A549 (cell line): ENCODE measurements at regions not wholly inside any gene's neighbourhood (a gene's known extent, or its start where the extent isn't known, plus 50 kb on each side); places are given as distances from the start of the nearest gene placed in this dataset.

Experiments
- ATAC-seq, 2 experiments: fragments of 200-7000 bp in 1 of 2; fragments of >200 bp in 1 of 2; cut with Nextera tagmentation in 1 of 2; cut with Tn5 transposase in 1 of 2; 3 replicates each; pipeline versions ENCODE4 v1.8.0 to v1.9.1; 2018 to 2020; ENCODE audit warnings: mild to moderate bottlenecking in 1 of 2, moderate library complexity in 1 of 2
- CTCF ChIA-PET: fragments of 300-600 bp; sonication (Branson Sonifier 250); formaldehyde crosslinking; extraction: SDS; loops from one replicate; lab custom pipeline; 2021; ENCODE audit warnings: antibody characterized with exemption, inconsistent platforms; lab: Yijun Ruan, JAX
- POLR2A ChIA-PET: fragments of 350-600 bp; formaldehyde crosslinking; extraction: SDS; loops from one replicate; lab custom pipeline; 2021; ENCODE audit warnings: antibody characterized with exemption, inconsistent platforms; lab: Yijun Ruan, JAX
- DNase-seq, 2 experiments: peaks; one replicate each; pipeline versions ENCODE4 v3.0.0 to v3.0.0-alpha.2; 2011 to 2016; ENCODE audit warnings: low read depth in 1 of 2, low spot score in 1 of 2
- FAIRE-seq: peaks from 2 replicates; lab custom pipeline; 2011; peaks lifted over from hg19 to GRCh38; lab: Jason Lieb, UNC
- H3K27ac ChIP-seq, 2 experiments: fragments of >200 bp; sonication (Bioruptor Twin); formaldehyde crosslinking; 3 replicates each; pipeline ENCODE4 v1.5.1; 2016 to 2017
- H3K4me1 ChIP-seq: fragments of >200 bp; sonication (Bioruptor Twin); formaldehyde crosslinking; 3 replicates; pipeline ENCODE4 v1.6.1; 2016
- H3K4me2 ChIP-seq: fragments of >200 bp; sonication (Bioruptor Twin); formaldehyde crosslinking; 3 replicates; pipeline ENCODE4 v1.6.1; 2016
- H3K4me3 ChIP-seq: fragments of >200 bp; sonication (Bioruptor Twin); formaldehyde crosslinking; 3 replicates; pipeline ENCODE4 v1.5.1; 2016
- H3K9me3 ChIP-seq: fragments of >200 bp; sonication (Bioruptor Twin); formaldehyde crosslinking; 3 replicates; pipeline ENCODE4 v1.6.1; 2016
- ATOH8 ChIP-seq: fragments of 250-450 bp; sonication (Bioruptor Pico); IDR thresholded peaks from 2 replicates; pipeline ENCODE4 v1.5.0; 2020; ENCODE audit warnings: low read depth, mild to moderate bottlenecking, moderate library complexity
- CEBPB ChIP-seq, 2 experiments: fragments of >200 bp in 1 of 2; sonication (Bioruptor Twin) in 1 of 2; formaldehyde crosslinking in 1 of 2; IDR thresholded peaks; 2 replicates each; pipeline ENCODE4 v1.6.1; 2012 to 2016
- CHD4 ChIP-seq: fragments of 200-600 bp; sonication (generic); IDR thresholded peaks from 2 replicates; pipeline ENCODE4 v1.6.1; 2016; ENCODE audit warnings: antibody characterized with exemption, mild to moderate bottlenecking, borderline replicate concordance
- E2F6 ChIP-seq: IDR thresholded peaks from 2 replicates; pipeline ENCODE4 v1.6.1; 2012; ENCODE audit warnings: low read depth, borderline replicate concordance
- EHMT2 ChIP-seq: fragments of 200-600 bp; sonication (generic); IDR thresholded peaks from 2 replicates; pipeline ENCODE4 v1.6.1; 2016; ENCODE audit warnings: antibody characterized with exemption, low read depth, mild to moderate bottlenecking, moderate library complexity
- ELK1 ChIP-seq: fragments of 150-350 bp; IDR thresholded peaks from 2 replicates; pipeline ENCODE4 v1.6.1; 2014; ENCODE audit warnings: low read depth, mild to moderate bottlenecking, low read length
- ESRRA ChIP-seq: fragments of 150-350 bp; IDR thresholded peaks from 2 replicates; pipeline ENCODE4 v1.6.1; 2014; ENCODE audit warnings: mild to moderate bottlenecking, low read length, borderline replicate concordance
- HOXA7 ChIP-seq: fragments of 250-450 bp; sonication (Bioruptor Pico); IDR thresholded peaks from 2 replicates; pipeline ENCODE4 v1.5.0; 2020; ENCODE audit warnings: mild to moderate bottlenecking, moderate library complexity
- HOXB13 ChIP-seq: fragments of 250-450 bp; sonication (Bioruptor Pico); IDR thresholded peaks from 2 replicates; pipeline ENCODE4 v1.5.0; 2020; ENCODE audit warnings: low read depth, mild to moderate bottlenecking, moderate library complexity
- MAFK ChIP-seq: fragments of 450-650 bp; IDR thresholded peaks from 2 replicates; pipeline ENCODE4 v1.6.1; 2014; ENCODE audit not compliant: partially characterized antibody
- POLR2AphosphoS2 ChIP-seq: conservative IDR thresholded peaks from 2 replicates; pipeline ENCODE4 v1.6.1; 2012; ENCODE audit warnings: low read length, improper control_type of control experiment, inconsistent platforms
- ZC3H11A ChIP-seq: fragments of 450-650 bp; IDR thresholded peaks from 2 replicates; pipeline ENCODE4 v1.6.1; 2014; ENCODE audit warnings: antibody characterized with exemption, mild to moderate bottlenecking
- WGBS: methylation state at CpG from one replicate; pipeline ENCODE4 v1.1.6; 2017; ENCODE audit errors: missing lambda C conversion rate; 5-methylcytosine and 5-hydroxymethylcytosine counted together
- TF ChIP-seq, protein P1 (sequence below): IDR thresholded peaks from 2 replicates; pipeline ENCODE4 v1.6.1; 2012

- CTCF ChIA-PET: no interaction called here
- no peak for ATAC-seq
- TF ChIP-seq POLR2AphosphoS2: no peak
- TF ChIP-seq, protein P1, sequence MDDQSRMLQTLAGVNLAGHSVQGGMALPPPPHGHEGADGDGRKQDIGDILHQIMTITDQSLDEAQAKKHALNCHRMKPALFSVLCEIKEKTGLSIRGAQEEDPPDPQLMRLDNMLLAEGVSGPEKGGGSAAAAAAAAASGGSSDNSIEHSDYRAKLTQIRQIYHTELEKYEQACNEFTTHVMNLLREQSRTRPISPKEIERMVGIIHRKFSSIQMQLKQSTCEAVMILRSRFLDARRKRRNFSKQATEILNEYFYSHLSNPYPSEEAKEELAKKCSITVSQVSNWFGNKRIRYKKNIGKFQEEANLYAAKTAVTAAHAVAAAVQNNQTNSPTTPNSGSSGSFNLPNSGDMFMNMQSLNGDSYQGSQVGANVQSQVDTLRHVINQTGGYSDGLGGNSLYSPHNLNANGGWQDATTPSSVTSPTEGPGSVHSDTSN: no peak
- TF ChIP-seq ESRRA: no peak
- WGBS: 78% methylated on average over 5 of the region's 5 CpGs
- FAIRE-seq: no peak
- DNase-seq: no peak
- Histone ChIP-seq H3K9me3 (no peaks in the 10 kb centered on the region), H3K4me1 (no peaks in the 10 kb centered on the region), H3K4me2 (no peak overlapping the region), H3K27ac (no peak overlapping the region), H3K4me3 (no peak overlapping the region)
- POLR2A ChIA-PET: no interaction called here
These were observed 215.1 kb upstream of the FGGY start for GRCh38 chr1:59081795-59082194.

- no peak for FAIRE-seq
- TF ChIP-seq MAFK: no peak
- Histone ChIP-seq H3K27ac (peak overlapping the region in 1 of 2 experiments; percentile 31; a peak in 1 of 6 replicates), H3K4me2 (no peak overlapping the region), H3K4me1 (no peaks in the 10 kb centered on the region), H3K9me3 (peaks cover 2% of the 10 kb centered on the region; the same call in 1 of the 3 replicates), H3K4me3 (no peak overlapping the region)
- POLR2A ChIA-PET: no interaction called here
- CTCF ChIA-PET: interaction anchor here (0.9 kb wide), 1 partner anchor 16 kb away, joined by 3 read pairs; no protein-coding TSS in a partner anchor
- ATAC-seq: no peak
- WGBS: 67% methylated on average over 6 of the region's 9 CpGs
- no peak for DNase-seq
These were observed 212.7 kb upstream of the FGGY start for GRCh38 chr1:59083946-59084865.

GRCh38 chr1:59085101-59085500 is 211.8 kb upstream of the FGGY start:
- DNase-seq (no peak), ATAC-seq (no peak), FAIRE-seq (no peak)
- CTCF ChIA-PET: no interaction called here
- Histone ChIP-seq H3K4me3 (no peak overlapping the region), H3K4me2 (no peak overlapping the region), H3K27ac (no peak overlapping the region), H3K9me3 (peaks cover 2% of the 10 kb centered on the region; the same call in 1 of the 3 replicates), H3K4me1 (no peaks in the 10 kb centered on the region)
- 79% methylated on average over 3 of the region's 3 CpGs for WGBS
- TF ChIP-seq CHD4: no peak
- no peak for TF ChIP-seq ZC3H11A
- TF ChIP-seq ELK1: no peak
- no peak for TF ChIP-seq EHMT2
- TF ChIP-seq ESRRA: no peak
- no peak for TF ChIP-seq CEBPB (IDR thresholded peaks at IDR 0.05)
- TF ChIP-seq HOXB13 (CRISPR knock-in tag): no peak
- TF ChIP-seq ATOH8: no peak
- TF ChIP-seq E2F6: no peak
- no peak for TF ChIP-seq HOXA7 (CRISPR knock-in tag)
- POLR2A ChIA-PET: no interaction called here
